ENCODE measurements at regions not wholly inside any gene's neighbourhood (a gene's known extent, or its start where the extent isn't known, plus 50 kb on each side); places are given as distances from the start of the nearest gene placed in this dataset.

DNA sequence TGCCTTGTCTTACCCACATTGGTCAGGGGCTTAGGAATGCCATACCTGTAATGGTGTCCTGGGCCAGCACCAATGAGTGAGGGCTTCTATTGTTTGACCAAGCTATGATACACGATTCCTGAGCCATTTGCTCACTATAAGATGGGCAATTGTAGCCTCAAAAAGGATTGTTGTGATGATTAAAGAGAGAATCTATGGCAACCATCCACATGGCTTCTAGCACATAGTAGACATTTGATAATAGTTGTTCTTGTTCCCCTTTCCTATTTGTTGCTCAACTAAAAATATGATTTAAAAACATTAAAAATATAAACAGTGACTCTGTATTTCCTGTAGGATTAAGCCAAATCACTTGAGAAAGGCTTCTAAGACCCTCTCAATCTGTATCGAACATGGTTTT, 366.1 kb downstream of the PCNX1 start:
- no peak for DNase-seq (ENCODE audit: extremely low read depth, low read depth)

DNA sequence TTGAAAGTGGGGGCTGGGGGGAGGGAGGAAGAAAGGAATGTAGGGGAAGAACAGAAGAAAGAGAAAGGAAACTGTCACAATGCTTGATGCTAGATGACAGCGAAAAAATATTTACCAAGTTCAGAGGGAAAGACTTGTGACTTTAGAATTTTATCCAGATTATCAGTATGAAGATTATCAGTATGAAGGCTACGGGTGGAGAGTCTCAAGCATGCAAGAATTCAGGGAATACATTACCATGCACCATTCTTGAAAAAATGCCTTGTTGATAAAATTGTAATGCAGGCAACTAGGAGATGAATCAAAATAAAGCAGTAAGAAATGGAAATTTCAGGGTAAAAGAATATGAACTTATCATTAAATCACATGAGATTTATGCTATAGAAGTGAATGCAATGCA, 376.8 kb downstream of the PCNX1 start:
- DNase-seq (ENCODE audit: extremely low read depth, low read depth): no peak

DNA sequence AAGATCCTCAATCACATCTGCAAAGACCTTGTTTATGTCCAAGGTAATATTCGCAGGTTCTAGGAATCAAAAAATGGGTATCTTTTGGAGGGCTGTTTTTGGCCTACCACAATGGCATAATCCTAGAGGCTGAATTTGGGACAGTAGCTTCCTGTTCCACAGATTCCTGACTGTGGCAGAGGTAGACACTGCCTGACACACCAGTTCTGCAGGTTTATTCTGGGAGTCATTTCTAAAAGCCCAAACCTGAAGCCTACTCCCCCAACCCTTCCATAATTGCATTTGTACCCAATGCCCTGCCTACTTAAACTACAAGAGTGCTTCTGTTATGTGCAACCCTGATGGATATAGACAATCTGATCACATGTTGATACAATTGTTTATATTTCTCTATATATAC, 378.9 kb downstream of the PCNX1 start:
- DNase-seq (ENCODE audit: extremely low read depth, low read depth): no peak

DNA sequence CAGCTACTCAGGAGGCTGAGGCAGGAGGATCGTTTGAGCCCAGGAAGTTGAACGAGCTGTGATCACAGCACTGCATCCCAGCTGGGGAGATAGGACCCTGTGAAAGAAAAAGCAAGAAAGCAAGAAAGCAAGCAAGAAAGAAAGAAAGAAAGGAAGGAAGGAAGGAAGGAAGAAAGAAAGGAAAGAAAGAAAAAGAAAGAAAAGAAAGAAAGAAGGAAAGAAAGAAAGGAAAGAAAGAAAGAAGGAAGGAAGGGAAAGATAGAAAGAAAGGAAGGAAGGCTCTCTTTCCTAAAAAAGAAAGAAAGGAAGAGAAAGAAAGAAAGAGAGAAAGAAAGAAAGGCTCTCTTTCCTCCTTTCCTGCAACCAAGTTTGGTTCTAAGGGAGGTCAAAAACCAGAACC, 380.3 kb downstream of the PCNX1 start:
- DNase-seq (ENCODE audit: extremely low read depth, low read depth): no peak

DNA sequence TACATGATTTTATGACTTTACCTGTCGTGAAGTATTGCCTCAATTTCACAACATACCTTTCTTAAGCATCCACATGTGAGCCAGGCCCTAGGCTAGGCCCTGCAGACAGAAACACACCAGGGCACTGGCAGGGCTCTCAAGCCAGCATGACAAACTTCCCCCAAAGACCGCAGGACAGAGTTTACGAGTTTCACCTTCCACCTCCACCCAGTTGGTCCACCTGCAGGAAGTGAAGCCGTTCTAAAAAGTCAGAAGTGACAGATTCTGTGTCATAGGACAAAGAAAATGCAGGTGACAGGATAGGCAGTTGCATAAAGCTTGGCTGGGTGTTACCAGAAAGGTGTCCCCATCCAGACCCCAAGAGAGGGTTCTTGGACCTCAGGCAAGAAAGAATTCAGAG, 382.3 kb downstream of the PCNX1 start:
- no peak for DNase-seq (ENCODE audit: extremely low read depth, low read depth)

DNA sequence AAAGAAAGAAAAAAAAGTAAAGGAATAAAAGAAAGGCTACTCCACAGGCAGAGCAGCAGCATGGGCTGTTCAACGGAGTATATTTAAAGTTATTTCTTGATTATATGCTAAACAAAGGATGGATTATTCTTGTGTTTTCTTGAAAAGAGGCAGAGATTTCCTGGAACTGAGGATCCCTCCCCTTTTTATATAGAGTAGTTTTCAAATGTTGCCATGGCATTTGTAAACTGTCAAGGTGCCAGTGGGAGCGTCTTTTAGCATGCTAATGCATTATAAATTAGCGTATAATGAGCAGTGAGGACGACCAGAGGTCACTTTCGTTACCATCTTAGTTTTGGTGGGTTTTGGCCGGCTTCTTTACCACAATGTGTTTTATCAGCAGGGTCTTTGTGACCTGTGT, 383.0 kb downstream of the PCNX1 start:
- no peak for DNase-seq (ENCODE audit: extremely low read depth, low read depth)

DNA sequence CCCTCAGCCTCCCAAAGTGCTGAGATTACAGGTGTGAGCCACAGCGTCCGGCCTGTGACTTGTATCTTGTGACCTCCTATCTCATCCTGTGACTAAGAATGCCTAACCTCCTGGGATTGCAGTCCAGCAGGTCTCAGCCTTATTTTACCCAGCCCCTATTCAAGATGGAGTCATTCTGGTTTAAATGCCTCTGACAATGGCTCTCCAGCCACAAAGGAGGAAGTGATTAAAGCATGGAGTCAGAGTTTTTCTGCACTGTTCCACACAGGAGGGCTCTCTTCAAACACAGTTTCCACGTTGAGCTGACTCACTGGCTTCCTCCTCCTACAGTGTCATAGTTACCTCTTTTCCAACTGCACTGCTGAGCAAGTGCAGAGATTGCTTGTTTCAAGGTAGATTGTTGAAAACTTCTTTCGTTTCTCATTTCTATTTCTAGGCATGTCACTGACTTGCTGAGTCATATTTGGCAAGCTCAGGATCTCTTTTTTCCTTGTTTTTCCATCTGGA, 383.8 kb downstream of the PCNX1 start:
- DNase-seq (ENCODE audit: extremely low read depth, low read depth): no peak

DNA sequence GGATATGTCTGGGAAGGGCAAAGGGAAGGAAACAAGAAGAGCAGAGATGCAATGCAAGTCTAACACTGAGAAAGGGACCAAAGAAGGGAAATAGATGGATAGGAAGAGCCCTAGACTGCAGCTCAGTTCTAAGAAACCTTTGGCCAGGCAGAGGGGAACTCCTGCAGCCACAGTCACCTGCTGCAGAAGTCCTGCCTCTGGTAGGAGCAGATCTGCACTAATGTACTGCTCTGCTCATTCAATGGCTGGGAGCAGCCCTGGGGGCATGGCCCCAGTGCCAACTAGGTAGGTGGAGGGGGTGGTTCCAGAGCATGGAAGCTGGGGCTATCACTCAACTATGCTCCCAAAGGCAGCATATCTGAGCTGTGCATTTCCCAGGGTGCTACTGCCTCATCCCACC, 388.9 kb downstream of the PCNX1 start:
- no peak for DNase-seq (ENCODE audit: extremely low read depth, low read depth)

DNA sequence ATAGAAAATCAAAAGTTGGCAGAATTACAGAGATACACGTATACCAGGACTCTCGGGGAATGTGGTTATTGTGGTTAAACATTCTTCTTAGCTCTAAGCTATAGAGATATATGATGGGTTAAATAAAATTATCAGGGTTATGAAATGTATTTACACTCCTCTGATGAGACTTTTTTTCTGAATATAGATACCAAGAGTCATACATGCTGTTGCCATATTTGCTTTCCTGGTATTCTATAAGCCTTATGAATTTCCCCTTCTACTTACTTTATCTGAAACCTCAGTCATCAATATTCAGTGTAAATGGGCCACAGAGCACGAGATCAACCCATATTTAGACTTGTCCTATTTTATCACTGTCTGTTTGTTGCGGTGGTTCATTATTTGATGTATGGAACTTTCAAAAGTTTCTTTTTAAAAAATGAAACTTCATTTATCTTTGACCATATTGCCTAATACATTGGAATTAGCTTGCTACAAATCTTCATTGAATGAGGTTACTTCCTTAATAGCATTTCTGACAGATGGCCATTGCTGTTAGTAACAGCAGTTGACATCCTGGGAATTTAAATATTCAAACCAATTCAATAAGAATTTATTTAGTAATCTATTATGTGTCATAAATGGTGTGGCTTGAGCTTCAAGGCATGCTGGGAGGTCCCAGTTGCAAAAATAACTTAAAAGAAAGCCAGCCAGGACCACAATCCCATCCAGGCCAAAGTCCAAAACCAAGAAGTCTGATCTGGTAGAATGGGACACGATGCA, 393.5 kb downstream of the PCNX1 start:
- DNase-seq (ENCODE audit: extremely low read depth, low read depth): no peak

DNA sequence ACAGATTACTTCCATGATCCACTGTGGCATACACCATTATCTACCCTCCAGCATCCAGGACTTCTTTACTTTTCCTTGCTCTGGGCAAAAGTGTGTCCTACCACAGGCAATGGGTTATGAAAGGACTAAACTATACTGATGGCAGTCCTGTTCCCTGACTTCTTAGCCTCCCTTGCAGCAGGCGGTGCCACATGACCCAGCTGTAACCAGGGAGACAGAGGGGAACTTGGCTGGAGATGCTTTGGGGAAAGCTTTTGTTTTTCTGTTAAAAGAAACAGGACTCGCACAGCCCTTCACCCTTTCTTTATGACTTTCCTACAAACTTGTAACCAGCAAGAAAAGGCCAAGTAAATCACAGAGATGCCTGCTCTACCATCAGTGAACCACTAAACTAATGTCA, 394.4 kb downstream of the PCNX1 start:
- no peak for DNase-seq (ENCODE audit: extremely low read depth, low read depth)

DNA sequence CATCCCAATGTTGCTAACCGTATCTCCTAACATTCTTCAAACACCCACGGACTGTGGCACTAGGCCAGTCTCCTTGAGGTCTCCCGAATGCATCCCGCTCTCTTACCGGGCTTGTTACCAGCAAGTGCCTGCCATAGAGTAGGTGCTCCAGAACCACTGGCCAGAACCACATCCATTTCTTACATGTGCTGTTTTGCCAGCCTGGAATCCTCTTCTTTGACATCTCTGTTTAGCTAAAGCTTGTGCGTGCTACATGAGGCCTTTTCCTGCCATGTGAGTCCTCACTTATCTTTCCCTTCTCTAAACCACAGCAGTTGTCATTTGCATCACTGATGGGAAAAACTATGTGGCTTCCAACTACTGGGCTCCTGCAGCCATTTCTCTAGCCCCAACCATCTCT, 397.4 kb downstream of the PCNX1 start:
- no peak for DNase-seq (ENCODE audit: extremely low read depth, low read depth)

DNA sequence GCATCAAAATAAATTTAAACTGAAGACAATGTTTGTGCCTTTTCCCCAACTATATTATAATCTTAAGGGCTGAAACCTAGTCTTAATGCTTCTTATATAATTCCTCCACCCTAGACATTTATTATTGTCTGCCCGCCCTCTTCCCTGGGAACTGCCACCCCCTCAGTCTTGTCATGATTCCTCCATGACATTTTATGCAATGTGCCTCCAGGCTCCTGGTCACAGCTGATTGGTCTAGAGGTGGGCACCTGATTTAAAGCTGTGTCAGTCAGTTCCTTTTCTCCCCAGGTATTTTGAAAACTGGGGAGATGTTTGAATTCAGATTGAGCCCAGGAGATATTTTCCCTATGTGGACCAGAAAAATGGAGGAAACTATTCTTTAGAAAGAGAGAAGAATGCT, 401.4 kb downstream of the PCNX1 start:
- DNase-seq (ENCODE audit: extremely low read depth, low read depth): no peak

DNA sequence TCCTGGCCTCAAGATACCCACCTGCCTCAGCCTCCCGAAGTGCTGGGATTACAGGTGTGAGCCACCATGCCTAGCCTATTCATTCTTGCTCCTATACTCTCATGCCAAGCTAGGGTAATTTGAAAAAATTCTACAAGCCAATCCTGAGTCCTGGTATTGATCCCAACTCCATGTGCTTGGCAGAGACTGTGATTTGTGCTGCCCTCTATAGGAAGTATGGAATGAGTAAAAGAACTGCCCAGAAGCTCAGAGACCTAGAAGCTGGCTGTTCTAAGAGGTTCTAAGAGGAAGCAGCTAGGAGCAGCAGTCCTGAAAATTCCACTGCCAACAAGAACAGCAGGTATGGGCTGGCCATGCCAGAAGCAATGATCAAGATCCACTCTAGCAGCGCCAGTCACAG, 402.5 kb downstream of the PCNX1 start:
- DNase-seq (ENCODE audit: extremely low read depth, low read depth): no peak

DNA sequence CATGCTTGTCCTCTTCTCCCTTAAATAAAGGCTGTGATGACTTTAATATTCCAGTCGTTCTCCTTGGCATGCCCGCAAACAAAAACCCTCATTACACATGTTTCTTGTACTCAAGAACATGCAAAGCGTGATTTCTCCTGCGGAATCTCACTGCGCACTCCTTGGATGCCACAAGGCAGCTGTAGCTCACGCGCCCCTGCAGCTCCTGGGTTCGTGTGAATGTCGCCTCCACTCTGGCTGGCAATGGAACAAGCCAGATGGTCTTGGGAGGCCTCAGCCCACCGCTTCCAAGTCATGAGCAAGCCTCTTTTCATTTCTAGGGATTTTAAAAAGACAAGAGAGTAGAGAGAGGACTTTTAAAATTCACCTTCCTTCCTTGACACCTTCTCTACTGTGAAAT, 403.8 kb downstream of the PCNX1 start:
- DNase-seq (ENCODE audit: extremely low read depth, low read depth): no peak

DNA sequence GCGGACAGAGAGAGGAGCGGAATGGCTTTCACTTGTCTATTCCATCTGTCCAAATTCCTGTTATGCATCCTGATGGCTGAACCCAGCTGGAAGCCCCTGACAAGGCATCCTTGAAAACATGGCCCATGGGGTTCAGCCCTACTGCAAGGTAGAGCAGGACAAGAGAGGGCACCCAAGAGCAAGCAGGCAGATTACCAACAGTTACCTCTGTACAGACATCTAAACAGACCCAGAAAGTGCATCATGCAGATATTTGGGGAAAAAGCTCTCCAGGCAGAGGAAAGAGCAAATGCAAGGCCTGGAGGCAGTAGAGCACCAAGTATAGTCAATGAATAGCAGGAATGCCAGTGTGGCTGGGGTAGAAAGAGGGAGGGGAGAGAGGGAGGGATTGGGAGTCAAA, 407.5 kb downstream of the PCNX1 start:
- DNase-seq (ENCODE audit: extremely low read depth, low read depth): no peak

DNA sequence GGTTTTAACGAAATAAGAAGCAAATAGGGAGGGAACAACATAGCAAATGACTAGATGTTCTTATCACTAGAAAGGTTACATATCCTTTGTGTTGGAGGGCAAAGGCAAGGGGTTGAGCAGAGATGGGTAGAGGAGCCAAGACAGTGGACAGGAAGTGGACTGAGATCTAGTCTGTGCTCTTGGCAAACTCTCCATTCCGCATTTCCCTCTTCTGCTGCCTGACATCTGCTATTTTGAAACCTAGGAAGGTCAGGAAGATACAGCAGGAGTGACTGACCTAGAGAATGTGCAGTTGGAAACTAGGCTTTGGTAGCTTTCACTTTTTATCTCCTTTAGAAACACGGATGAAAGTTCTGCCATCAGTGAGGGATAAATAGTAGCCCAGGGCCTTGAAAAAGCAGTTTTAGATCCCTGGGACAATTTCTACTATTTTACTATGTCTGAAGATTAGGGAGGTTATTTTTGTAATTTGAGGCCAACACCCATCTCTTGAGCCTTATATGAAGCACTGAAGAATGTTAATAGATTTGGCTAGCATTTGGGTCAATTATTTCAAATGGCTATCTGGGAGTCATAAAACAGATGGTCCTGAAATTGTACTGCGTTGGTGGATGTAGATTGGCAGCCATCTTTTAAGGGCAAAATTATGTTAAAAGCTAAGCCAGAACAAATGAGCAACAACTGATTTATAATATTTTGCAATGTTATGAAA, 410.3 kb downstream of the PCNX1 start:
- no peak for DNase-seq (ENCODE audit: extremely low read depth, low read depth)

DNA sequence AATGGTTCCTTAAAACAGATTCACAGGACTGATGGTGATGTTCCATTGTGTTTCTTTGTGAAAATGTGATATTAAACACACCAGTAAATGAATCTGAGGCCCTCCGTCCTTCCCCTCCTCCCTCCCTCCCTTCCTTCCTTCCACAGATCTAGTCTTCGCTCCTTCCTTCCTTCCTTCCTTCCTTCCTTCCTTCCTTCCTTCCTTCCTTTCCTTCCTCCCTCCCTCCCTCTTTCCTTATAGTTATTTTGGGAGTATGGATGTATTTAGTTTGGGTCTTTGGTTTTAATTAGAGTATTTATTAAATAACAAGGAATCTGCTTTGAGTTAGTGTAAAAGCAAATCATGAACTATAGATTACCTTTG, 410.8 kb downstream of the PCNX1 start:
- no peak for DNase-seq (ENCODE audit: extremely low read depth, low read depth)

DNA sequence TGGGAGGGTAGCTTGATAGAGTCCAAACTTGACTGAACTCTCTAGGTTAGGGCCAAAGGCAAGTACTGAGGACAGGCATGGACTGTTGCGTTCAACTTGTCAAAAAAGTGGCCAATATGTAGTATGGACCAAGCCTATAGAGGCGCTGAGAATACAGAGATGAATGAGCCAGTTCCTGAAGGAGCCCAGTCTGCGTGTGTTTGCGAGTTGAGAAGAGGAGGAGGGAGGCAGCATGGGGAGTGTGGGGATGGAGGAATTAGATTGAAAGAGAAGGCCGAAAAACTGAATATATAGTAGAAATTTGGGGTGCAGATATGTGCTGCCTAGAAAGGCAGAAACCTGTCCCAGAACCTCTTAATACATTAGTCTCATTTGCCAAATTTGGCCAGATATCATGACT, 412.4 kb downstream of the PCNX1 start:
- DNase-seq (ENCODE audit: extremely low read depth, low read depth): no peak

DNA sequence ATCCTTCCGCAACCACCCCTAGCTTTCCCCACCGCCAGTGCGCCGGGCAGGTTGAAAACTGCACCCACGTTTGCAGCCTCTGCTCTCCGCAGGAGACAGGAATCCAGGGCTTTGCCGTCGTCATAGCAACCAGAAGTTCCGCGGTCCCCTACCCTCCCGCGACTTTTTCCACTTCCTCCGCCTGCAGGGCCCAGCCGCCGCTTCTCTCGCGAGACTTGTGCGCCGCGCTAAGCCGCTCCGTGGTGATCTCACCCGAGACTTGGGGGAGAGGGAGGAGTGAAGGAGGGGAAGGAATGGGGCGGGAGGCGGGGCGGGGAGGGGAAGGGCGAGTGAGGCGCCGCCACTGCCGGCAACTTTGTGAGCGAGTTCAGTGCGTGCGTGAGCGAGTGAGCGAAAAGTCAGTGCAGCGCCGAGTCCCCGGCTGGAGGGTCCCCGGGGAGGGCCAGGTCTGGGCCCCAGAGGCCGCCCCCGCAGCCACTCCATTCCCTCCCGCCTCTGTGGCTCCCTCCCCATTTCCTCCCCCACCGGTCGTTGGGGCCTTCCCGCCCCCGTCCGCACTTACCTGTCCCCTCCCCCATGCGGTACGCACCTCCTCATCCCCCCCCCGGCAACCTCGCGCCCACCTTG, 413.0 kb downstream of the PCNX1 start, which contains the start of gene SIPA1L1:
SIPA1L1 (plus strand) TSS at position 370 of the 627 bp plus-strand sequence.
- peak; percentile 97 for DNase-seq (ENCODE audit: extremely low read depth, low read depth)

DNA sequence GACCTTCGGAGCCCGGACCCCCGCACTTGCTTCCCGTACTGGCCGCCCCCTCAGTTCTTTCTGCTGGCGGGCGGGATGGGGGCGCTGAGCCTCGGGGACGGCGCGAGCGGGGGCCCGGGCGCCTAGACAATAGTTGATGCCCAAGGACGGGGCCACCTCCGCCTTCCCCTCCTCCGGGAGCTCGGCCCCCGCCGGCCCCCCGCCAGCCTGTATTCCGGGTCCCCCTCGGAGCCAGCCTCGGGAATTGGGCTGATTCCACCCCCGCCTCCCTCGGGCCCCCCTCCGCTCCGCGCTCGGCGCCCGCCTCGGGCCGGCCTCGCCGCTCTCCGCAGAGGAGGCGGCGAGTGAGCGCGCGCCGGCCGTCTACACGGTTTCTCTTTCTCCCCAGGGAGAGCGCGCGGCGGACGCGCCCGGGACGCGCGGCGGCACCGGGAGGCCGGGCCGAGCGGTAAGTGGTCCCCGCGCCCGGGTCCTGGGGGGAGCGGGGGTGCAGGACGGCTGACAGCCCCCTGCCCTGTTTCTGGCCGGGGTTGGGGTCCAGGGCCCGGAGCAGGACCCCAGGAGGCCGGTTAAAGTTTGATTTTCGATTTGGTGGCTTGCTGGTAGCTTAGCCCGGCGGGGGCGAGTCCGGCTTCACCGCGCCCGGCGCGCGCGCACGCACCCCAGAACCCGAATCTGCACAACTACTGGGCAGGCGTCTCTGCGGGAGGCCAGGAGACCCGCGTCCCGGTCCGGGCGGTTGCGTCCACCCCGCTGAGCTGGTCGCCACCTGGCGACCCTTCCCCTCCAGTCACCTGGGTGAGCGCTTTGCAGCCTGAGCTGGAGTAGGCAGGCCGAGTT, 413.7 kb downstream of the PCNX1 start:
- peak; percentile 35 for DNase-seq (ENCODE audit: extremely low read depth, low read depth)

Data from NCI-H460 (cell line).